ENCODE measurements at regions not wholly inside any gene's neighbourhood (a gene's known extent, or its start where the extent isn't known, plus 50 kb on each side); places are given as distances from the start of the nearest gene placed in this dataset.

GRCh38 chr16:87233928-87234327 is 83.3 kb downstream of the C16orf95 start:
- TF ChIP-seq GATA2 (IDR thresholded peaks at IDR 0.05; ENCODE audit: low read depth, low read length) (no peak), GATA3 (IDR thresholded peaks at IDR 0.05; ENCODE audit: low read depth, low read length) (no peak)
